Retinal pigment epithelial cell (primary cell): ENCODE measurements at regions not wholly inside any gene's neighbourhood (a gene's known extent, or its start where the extent isn't known, plus 50 kb on each side); places are given as distances from the start of the nearest gene placed in this dataset.
"Not testable (repeated sequence)": the region's sequence is repeated elsewhere in the genome, so short reads cannot be mapped to it uniquely, and the experiment has no call there.

Experiments
- DNase-seq: peaks from one replicate; pipeline ENCODE4 v3.0.0-alpha.2; 2010; ENCODE audit warnings: low read depth
- H3K4me3 ChIP-seq: 2 replicates; pipeline ENCODE4 v1.5.1; 2011; ENCODE audit warnings: mild to moderate bottlenecking, low read length, control low read depth, moderate library complexity
- TF ChIP-seq, protein P1 (sequence below): conservative IDR thresholded peaks from 2 replicates; pipeline ENCODE4 v1.5.1; 2011; ENCODE audit warnings: low read depth, low read length, control low read depth, inconsistent platforms

DNA sequence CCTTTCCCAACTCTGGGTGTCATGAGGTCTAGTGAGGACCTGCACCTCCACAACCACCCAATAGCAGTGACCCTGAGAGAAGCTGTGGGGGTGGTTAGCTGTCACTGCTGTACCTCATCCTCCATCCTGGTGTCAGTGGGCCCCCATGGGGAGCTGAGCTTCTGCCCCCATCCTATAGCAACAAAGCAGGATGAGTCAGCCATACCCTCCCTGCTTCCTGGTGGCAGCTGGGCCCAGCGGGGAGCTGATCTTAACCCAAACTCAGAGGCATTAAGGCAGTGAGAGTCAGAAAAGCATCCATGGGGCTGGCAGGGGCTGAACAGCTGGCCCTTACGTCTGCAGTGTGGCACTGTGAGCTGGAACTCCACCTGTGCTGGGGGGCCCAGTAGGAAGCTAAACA is 247.8 kb upstream of the HDAC4 start:
- DNase-seq: no peak
- TF ChIP-seq, protein P1, sequence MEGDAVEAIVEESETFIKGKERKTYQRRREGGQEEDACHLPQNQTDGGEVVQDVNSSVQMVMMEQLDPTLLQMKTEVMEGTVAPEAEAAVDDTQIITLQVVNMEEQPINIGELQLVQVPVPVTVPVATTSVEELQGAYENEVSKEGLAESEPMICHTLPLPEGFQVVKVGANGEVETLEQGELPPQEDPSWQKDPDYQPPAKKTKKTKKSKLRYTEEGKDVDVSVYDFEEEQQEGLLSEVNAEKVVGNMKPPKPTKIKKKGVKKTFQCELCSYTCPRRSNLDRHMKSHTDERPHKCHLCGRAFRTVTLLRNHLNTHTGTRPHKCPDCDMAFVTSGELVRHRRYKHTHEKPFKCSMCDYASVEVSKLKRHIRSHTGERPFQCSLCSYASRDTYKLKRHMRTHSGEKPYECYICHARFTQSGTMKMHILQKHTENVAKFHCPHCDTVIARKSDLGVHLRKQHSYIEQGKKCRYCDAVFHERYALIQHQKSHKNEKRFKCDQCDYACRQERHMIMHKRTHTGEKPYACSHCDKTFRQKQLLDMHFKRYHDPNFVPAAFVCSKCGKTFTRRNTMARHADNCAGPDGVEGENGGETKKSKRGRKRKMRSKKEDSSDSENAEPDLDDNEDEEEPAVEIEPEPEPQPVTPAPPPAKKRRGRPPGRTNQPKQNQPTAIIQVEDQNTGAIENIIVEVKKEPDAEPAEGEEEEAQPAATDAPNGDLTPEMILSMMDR: no peak
- no peak overlapping the region for H3K4me3 ChIP-seq

DNA sequence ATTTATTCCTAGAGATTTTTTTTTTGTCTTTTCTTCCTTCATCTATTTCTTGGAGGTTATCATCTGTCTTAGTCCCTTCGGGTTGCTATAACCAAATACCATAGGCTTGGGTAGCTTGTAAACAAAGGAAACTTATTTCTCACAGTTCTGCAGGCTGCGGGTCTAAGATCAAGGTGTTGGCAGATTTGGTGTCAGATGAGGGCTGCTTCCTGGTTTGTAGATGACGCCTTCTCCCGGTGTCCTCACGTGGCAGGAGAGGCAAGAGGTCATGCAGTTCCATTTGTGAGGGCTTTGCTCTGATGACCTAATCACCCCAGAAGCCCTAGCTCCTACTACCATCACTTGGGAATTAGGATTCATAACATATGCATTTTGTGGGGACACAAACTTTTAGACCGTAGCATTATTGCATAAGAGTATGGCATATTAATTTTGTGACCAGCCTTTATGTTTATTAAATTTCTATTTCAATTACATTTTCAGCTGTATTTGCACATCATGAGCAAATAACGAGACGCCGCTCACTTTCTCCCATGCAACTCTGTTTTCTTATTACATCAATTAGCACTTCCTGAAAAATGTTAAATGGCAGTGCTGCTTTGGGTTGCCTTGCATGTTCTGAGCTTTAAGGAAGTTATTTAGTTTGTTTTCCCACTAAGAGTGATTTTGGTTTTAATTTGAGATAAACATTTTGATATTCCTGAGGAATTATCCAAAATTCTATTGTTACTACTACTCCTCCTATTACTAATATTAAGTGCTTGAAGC is 246.4 kb upstream of the HDAC4 start:
- no peak for DNase-seq
- no peak overlapping the region for H3K4me3 ChIP-seq
- TF ChIP-seq, protein P1: no peak

DNA sequence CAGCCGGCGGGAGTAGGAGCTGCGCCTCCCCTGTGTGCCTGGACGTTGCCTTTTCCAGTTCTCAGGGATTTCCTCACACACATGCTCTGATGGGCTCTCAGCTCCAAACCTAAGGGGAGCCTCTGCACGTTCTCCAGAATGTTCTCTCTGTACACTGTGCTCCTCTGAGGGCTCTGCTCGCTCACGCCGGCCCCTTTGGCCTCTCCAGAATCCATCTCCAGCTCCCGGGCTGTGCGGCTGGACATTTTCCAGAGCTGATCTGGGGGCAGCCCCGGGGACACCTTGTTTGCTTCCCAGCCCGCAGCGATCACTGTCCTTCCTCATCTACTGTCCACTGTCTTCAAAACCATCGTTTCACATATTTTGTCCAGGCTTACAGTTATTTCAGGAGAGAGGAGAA is 245.4 kb upstream of the HDAC4 start:
- no peak overlapping the region for H3K4me3 ChIP-seq
- DNase-seq: no peak
- TF ChIP-seq, protein P1: no peak

DNA sequence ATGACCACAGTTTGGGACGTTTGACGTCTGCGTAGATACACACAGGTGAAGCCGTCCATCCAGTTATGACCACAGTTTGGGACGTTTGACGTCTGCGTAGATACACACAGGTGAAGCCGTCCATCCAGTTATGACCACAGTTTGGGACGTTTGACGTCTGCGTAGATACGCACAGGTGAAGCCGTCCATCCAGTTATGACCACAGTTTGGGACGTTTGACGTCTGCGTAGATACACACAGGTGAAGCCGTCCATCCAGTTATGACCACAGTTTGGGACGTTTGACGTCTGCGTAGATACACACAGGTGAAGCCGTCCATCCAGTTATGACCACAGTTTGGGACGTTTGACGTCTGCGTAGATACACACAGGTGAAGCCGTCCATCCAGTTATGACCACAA is 243.8 kb upstream of the HDAC4 start:
- DNase-seq, H3K4me3 ChIP-seq: not testable (repeated sequence)

DNA sequence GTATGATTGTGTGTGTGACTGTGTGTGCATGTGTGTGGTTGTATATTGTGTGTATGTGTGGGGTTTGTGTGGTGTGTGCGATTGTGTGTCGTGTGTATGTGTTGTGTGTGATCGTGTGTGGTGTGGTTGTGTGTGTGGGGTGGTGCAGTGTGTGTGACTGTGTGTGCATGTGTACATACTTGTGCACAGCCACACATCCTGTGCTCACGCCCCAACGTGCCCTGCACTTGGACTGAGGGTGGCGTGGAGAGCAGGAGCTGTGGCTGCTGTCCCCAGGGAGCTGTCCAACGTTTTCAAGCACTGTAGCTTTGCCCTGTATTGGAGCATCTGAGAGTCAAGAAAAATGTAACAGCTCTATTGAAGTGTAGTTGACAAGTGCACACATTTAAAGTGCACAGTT is 243.2 kb upstream of the HDAC4 start:
- TF ChIP-seq, protein P1: no peak
- no peak overlapping the region for H3K4me3 ChIP-seq
- no peak for DNase-seq

DNA sequence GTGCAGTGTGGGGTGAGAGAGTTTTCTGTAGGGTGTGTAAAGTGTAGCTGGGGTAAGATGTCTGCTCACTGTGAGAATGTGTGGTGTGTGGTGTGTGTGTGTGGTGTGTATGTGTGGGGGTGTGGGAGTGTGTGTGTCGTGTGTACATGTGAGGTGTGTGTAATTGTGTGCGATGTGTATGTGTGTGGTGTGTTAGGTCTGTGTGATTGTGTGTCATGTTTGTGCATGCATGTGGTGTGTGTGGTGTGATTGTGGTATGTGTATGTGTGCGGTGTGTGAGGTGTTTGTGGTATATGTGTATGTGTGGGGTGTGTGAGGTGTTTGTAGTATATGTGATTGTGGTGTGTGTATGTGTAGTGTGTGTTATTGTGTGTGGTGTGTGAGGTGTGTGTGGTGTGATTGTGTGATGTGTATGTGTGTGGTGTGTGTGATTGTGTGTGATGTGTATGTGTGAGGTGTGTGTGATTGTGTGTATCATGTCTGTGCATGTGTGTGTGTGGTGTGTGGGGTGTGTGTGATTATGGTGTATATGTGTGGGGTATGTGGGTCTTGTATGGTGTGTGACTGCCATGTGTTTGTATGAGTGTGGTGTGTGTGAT is 241.7 kb upstream of the HDAC4 start:
- DNase-seq: no peak
- H3K4me3 ChIP-seq: no peak overlapping the region
- TF ChIP-seq, protein P1: no peak

DNA sequence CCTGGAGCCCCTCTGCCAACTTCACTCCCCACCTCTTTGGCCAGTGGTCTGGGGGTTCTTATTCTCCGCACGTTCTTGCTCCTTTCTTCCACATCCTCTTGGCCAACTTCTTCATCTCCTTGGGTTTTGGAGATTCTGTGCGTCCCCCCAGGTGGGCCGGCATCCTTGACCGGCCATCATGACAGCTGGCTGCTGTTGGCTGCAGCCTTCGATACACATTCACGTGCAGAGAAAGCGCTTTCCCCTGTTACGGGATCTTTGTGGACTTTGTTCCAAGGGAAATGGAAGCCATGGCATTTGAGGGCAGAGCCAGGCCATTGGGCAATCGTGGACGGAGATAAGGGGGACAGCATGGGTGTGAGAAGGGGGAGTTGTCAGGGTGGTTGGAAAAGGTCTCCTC is 241.1 kb upstream of the HDAC4 start:
- not testable (repeated sequence) for DNase-seq, H3K4me3 ChIP-seq
